GOT3 (cell line): ENCODE measurements at regions not wholly inside any gene's neighbourhood (a gene's known extent, or its start where the extent isn't known, plus 50 kb on each side); places are given as distances from the start of the nearest gene placed in this dataset.
"Not testable (repeated sequence)": the region's sequence is repeated elsewhere in the genome, so short reads cannot be mapped to it uniquely, and the experiment has no call there.

Experiments
- DNase-seq: peaks from one replicate; lab custom pipeline; 2025; ENCODE audit warnings: mixed read lengths; lab: John Stamatoyannopoulos, UW

GRCh38 chr16:26717826-26718225 is 348.9 kb upstream of the C16orf82 start:
- DNase-seq, result no peak

GRCh38 chr16:26721290-26721689 is 345.4 kb upstream of the C16orf82 start:
- DNase-seq, result no peak

- not testable (repeated sequence) for DNase-seq
These were observed 344.8 kb upstream of the C16orf82 start for GRCh38 chr16:26721957-26722356.

GRCh38 chr16:26724189-26724588 is 342.5 kb upstream of the C16orf82 start:
- no peak for DNase-seq

- no peak for DNase-seq
These were observed 338.9 kb upstream of the C16orf82 start for GRCh38 chr16:26727848-26728247.

- DNase-seq, result no peak
These were observed 336.7 kb upstream of the C16orf82 start for GRCh38 chr16:26729951-26730541.

GRCh38 chr16:26731729-26732128 is 335.0 kb upstream of the C16orf82 start:
- DNase-seq, result no peak

GRCh38 chr16:26733710-26734109 is 333.0 kb upstream of the C16orf82 start:
- DNase-seq, result no peak

- no peak for DNase-seq
These were observed 331.2 kb upstream of the C16orf82 start for GRCh38 chr16:26735521-26735920.

GRCh38 chr16:26736084-26736483 is 330.6 kb upstream of the C16orf82 start:
- DNase-seq, result no peak

GRCh38 chr16:26740771-26741170 is 326.0 kb upstream of the C16orf82 start:
- no peak for DNase-seq

- DNase-seq, result no peak
These were observed 324.7 kb upstream of the C16orf82 start for GRCh38 chr16:26742040-26742439.

GRCh38 chr16:26744430-26744829 is 322.3 kb upstream of the C16orf82 start:
- DNase-seq, result no peak

- DNase-seq, result no peak
These were observed 319.0 kb upstream of the C16orf82 start for GRCh38 chr16:26747760-26748159.

GRCh38 chr16:26749072-26749471 is 317.7 kb upstream of the C16orf82 start:
- no peak for DNase-seq

GRCh38 chr16:26752166-26752565 is 314.6 kb upstream of the C16orf82 start:
- no peak for DNase-seq

- DNase-seq, result no peak
These were observed 310.1 kb upstream of the C16orf82 start for GRCh38 chr16:26756633-26757032.

- DNase-seq, result no peak
These were observed 304.1 kb upstream of the C16orf82 start for GRCh38 chr16:26762594-26762993.

- DNase-seq, result no peak
These were observed 301.6 kb upstream of the C16orf82 start for GRCh38 chr16:26765087-26765486.

GRCh38 chr16:26768385-26769010 is 298.2 kb upstream of the C16orf82 start:
- DNase-seq, result no peak

- DNase-seq, result no peak
These were observed 296.2 kb upstream of the C16orf82 start for GRCh38 chr16:26770547-26770946.

GRCh38 chr16:26772503-26772902 is 294.2 kb upstream of the C16orf82 start:
- no peak for DNase-seq

- DNase-seq, result no peak
These were observed 288.9 kb upstream of the C16orf82 start for GRCh38 chr16:26777821-26778220.

- DNase-seq, result no peak
These were observed 278.8 kb upstream of the C16orf82 start for GRCh38 chr16:26787924-26788323.
